GM12872 (cell line): ENCODE measurements at regions not wholly inside any gene's neighbourhood (a gene's known extent, or its start where the extent isn't known, plus 50 kb on each side); places are given as distances from the start of the nearest gene placed in this dataset.

Experiments
- TF ChIP-seq, protein P1 (sequence below): IDR thresholded peaks from 3 replicates; pipeline ENCODE4 v1.5.1; 2011; ENCODE audit warnings: low read depth, mild to moderate bottlenecking, low read length, moderate library complexity; ENCODE audit not compliant: insufficient read depth

DNA sequence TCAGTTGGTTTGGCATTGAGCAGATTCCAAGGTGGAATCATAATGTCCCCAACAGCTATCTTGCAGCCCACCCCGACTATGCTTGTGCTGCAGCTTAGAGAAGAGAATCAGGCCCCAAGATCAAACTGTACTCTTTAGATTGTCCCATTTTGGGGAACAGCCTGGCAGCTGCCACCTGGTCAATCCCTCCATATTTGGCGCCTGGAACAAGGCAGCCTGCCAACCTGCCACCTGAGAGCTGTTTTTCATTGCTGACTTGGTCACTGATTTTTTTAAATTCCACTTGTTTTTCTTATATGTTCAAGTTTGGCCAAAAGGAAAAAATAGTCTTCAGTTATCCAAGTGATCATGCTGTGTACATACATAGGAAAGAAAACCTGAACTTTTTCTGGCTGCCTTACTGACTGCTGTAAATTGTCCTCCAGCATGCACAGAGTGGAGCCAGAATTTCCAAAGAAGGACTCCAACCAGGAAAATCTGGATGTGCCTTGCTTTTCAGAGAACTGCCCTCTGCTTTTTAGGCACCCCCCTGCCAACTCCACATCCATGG, 504.2 kb downstream of the ENC1 start:
- TF ChIP-seq, protein P1, sequence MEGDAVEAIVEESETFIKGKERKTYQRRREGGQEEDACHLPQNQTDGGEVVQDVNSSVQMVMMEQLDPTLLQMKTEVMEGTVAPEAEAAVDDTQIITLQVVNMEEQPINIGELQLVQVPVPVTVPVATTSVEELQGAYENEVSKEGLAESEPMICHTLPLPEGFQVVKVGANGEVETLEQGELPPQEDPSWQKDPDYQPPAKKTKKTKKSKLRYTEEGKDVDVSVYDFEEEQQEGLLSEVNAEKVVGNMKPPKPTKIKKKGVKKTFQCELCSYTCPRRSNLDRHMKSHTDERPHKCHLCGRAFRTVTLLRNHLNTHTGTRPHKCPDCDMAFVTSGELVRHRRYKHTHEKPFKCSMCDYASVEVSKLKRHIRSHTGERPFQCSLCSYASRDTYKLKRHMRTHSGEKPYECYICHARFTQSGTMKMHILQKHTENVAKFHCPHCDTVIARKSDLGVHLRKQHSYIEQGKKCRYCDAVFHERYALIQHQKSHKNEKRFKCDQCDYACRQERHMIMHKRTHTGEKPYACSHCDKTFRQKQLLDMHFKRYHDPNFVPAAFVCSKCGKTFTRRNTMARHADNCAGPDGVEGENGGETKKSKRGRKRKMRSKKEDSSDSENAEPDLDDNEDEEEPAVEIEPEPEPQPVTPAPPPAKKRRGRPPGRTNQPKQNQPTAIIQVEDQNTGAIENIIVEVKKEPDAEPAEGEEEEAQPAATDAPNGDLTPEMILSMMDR, result no peak

DNA sequence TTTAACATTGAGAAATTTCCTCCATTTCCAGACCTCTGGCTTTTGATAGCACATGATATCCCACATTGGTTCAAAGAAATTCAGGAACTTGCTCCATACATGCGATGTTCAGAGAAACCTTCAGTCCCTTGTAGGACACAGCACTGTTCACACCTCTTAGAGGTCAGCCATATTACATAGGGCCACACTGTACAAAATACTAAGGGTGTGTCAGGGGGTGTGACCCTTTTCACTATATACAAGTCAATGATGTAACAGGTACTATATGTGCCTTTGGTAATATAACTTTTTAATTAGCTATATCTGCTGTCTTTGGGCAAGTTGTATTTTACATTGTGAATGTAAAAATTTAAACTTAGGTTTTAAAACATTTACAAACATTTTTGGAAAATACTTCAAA, 505.5 kb downstream of the ENC1 start:
- TF ChIP-seq, protein P1, result no peak

DNA sequence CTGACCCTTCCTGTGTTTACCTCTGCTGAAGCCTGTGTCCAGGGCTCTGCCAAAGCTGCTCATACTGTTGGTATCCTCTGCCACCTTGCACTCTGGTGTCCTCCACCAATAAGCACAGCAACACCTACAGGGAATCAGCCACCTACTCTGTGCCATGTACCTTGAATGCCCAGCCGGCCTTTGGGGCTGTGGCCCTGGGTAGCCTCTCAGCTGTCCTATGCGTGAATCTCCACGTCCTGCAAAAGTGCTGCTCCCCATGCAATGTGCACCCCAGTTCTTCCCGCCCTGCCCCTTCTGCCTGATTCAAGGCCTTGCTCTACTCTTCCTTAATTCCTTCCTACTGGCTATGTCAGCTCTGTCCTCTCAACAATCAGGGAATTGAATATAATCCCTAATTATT, 506.5 kb downstream of the ARHGEF28 start:
- TF ChIP-seq, protein P1, result no peak

DNA sequence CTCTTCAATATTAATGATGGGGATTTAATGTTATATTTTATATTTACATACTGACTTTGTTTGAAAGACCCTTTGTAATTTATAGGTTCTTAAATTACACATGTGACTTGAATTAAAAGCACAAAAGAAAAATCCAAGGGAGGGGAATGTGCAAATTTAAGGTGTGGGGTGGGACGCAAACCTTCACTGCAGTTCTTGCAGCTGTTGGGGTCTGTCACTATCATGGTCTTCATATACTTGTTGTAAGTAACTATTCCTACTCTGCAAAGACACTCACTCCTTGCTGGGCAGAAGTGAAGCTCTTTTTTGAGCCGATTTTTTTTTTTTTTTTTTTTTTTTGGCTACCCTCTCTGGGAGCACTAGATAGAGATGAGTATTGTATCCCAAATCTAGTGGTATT, 505.3 kb downstream of the ARHGEF28 start:
- TF ChIP-seq, protein P1, result no peak

DNA sequence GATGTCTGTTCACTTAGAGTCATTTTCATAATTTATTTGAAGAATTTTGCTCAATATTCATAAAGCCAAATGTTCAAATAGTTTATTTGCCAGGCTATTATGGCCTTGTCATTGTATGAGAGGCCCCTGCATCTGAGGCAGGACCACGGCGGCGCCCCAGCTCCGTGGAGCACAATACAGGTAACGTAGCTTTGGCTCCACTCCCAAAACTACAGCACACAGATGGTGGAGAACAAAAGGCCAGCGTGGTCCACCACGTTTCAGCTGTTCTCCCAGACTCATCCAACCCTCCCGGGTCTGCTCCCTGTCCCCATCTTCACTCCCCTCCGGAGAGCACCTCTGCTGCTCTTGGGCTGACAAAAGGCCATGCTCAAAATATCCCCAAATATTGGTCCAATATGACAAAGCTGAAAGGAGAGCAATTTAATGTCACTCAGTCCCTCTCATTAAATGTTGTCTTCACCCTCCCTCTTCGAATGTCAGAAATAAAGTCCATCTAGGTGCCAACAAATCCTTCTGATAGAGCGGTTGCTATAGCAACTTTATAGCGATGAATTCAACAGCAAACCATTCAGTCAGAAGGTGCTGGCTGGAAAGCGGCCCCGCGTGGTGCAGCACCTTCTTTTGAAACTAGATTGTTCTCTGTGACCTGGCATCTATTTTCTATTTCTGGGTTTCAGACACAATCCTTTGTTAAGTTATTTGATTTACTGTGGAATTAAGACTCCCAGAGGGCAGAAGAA, 504.3 kb downstream of the ARHGEF28 start:
- TF ChIP-seq, protein P1, result no peak

DNA sequence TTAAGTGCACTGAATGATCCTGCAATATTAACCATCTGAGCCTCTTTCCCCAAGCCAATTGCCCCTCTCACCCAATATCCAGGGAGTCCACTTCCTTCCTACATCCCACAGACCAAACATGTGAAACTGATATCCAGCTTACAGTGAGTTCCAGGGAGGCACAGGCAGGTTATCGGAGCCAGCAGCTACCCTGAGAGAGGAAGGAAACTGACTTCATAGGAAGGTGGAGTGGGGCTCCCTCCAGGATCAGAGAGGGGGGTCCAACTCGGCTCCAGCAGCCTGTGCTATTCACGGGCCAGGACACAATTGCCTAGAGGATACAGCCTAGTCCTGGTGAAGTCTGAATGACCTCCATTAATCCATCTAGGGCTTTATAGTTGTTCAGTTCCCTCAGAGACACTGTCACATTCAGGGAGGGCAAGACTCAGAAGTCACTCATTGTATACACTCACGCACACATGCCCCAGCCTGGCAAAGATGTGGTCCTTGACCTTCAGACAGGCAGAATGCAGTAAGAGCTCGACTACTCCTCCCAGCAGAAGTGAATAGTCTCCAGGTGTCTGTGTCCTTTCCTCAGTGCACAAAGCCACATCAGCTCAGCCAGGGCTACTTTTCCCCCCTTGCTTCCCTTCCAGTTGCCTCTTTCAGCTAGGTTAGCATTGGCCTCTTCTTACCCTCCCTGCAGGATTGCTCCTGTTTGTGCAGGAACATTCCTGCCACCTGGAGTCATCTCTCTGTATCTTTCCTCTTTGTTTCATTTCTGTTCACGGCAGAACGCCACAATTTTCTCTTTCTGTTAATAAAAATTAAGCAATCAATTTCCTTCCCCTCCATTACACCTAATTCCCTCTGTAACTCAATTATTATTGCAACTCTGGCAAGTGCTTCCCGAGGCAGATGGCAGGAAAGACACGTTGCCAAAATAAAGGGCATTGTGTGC, 501.7 kb downstream of the ARHGEF28 start:
- TF ChIP-seq, protein P1, result no peak

DNA sequence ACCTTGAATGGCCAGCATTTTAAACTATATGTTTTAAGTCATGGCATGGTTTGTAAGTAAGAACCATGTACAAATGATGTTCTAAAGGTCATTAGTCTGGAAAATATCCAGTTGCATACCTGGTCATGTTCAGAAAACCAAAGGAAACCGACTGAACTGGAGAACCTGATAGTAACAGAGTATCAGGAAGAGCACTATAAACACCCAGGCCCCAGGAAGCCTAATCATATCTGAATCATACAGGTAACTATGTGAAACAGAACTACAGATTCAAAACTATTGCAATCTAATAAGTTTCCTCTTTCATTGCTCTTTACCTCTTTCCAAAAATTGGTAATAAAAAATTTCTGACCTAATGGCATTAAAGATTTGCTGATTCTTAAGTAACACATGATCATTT, 500.3 kb downstream of the ARHGEF28 start:
- TF ChIP-seq, protein P1, result no peak
